ENCODE measurements at regions not wholly inside any gene's neighbourhood (a gene's known extent, or its start where the extent isn't known, plus 50 kb on each side); places are given as distances from the start of the nearest gene placed in this dataset.

GRCh38 chr11:91804042-91804441, 420.6 kb upstream of the FAT3 start:
- no peak for TF ChIP-seq CTCF (conservative IDR thresholded peaks at IDR 0.05; ENCODE audit: low read depth, low read length)
- no peak for DNase-seq (ENCODE audit: low read depth)
- H3K4me3 ChIP-seq (ENCODE audit: low read length): no peak overlapping the region

- TF ChIP-seq CTCF (conservative IDR thresholded peaks at IDR 0.05; ENCODE audit: low read depth, low read length): no peak
- no peak overlapping the region for H3K4me3 ChIP-seq (ENCODE audit: low read length)
- no peak for DNase-seq (ENCODE audit: low read depth)
Measured at GRCh38 chr11:91802475-91802874, 422.1 kb upstream of the FAT3 start.

- no peak overlapping the region for H3K4me3 ChIP-seq (ENCODE audit: low read length)
- TF ChIP-seq CTCF (conservative IDR thresholded peaks at IDR 0.05; ENCODE audit: low read depth, low read length): no peak
- DNase-seq (ENCODE audit: low read depth): no peak
Measured at GRCh38 chr11:91800208-91800914, 424.3 kb upstream of the FAT3 start.

- no peak for TF ChIP-seq CTCF (conservative IDR thresholded peaks at IDR 0.05; ENCODE audit: low read depth, low read length)
- DNase-seq (ENCODE audit: low read depth): no peak
Measured at GRCh38 chr11:91798240-91798639, 426.4 kb upstream of the FAT3 start.

GRCh38 chr11:91796999-91797398, 427.6 kb upstream of the FAT3 start:
- no peak overlapping the region for H3K4me3 ChIP-seq (ENCODE audit: low read length)
- no peak for DNase-seq (ENCODE audit: low read depth)
- no peak for TF ChIP-seq CTCF (conservative IDR thresholded peaks at IDR 0.05; ENCODE audit: low read depth, low read length)

More at GRCh38 chr11:91798240-91798639, 426.4 kb upstream of the FAT3 start:
- no peak overlapping the region for H3K4me3 ChIP-seq (ENCODE audit: low read length)

GRCh38 chr11:91795139-91795887, 429.3 kb upstream of the FAT3 start:
- no peak for TF ChIP-seq CTCF (conservative IDR thresholded peaks at IDR 0.05; ENCODE audit: low read depth, low read length)
- DNase-seq (ENCODE audit: low read depth): no peak
- H3K4me3 ChIP-seq (ENCODE audit: low read length): no peak overlapping the region

- no peak overlapping the region for H3K4me3 ChIP-seq (ENCODE audit: low read length)
- no peak for DNase-seq (ENCODE audit: low read depth)
- no peak for TF ChIP-seq CTCF (conservative IDR thresholded peaks at IDR 0.05; ENCODE audit: low read depth, low read length)
Measured at GRCh38 chr11:91794146-91794545, 430.5 kb upstream of the FAT3 start.

All from retinal pigment epithelial cell (primary cell).